C4-2B (cell line): ENCODE measurements at regions not wholly inside any gene's neighbourhood (a gene's known extent, or its start where the extent isn't known, plus 50 kb on each side); places are given as distances from the start of the nearest gene placed in this dataset.

Source experiments
- H3K27ac ChIP-seq: fragments of 450-650 bp; 2 replicates; pipeline ENCODE4 v1.5.1; 2017
- CTCF ChIP-seq: fragments of 450-650 bp; conservative IDR thresholded peaks from 2 replicates; pipeline ENCODE4 v1.5.1; 2017; ENCODE audit warnings: mild to moderate bottlenecking
- ZFX ChIP-seq: fragments of 450-650 bp; IDR thresholded peaks from 2 replicates; pipeline ENCODE4 v1.6.1; 2017

GRCh38 chr6:9535106-9535505 is 879.8 kb downstream of the TFAP2A start:
- H3K27ac ChIP-seq: no peak overlapping the region
- TF ChIP-seq ZFX (no peak), CTCF (no peak)

GRCh38 chr6:9532621-9533557 is 882.0 kb downstream of the TFAP2A start:
- H3K27ac ChIP-seq: no peak overlapping the region
- no peak for TF ChIP-seq CTCF
- TF ChIP-seq ZFX: no peak

GRCh38 chr6:9527679-9528286 is 887.1 kb downstream of the TFAP2A start:
- no peak overlapping the region for H3K27ac ChIP-seq
- TF ChIP-seq CTCF: no peak
- TF ChIP-seq ZFX: no peak

GRCh38 chr6:9523462-9523861 is 891.4 kb downstream of the TFAP2A start:
- no peak overlapping the region for H3K27ac ChIP-seq
- TF ChIP-seq CTCF (no peak), ZFX (no peak)

GRCh38 chr6:9522101-9522500 is 892.8 kb downstream of the TFAP2A start:
- H3K27ac ChIP-seq: no peak overlapping the region
- TF ChIP-seq ZFX (no peak), CTCF (no peak)

GRCh38 chr6:9521152-9521530 is 893.7 kb downstream of the TFAP2A start:
- TF ChIP-seq CTCF (no peak), ZFX (no peak)
- H3K27ac ChIP-seq: no peak overlapping the region

- H3K27ac ChIP-seq: no peak overlapping the region
- TF ChIP-seq ZFX: no peak
- TF ChIP-seq CTCF: no peak
Observed at GRCh38 chr6:9520417-9521151, 894.3 kb downstream of the TFAP2A start.
